ENCODE measurements at regions not wholly inside any gene's neighbourhood (a gene's known extent, or its start where the extent isn't known, plus 50 kb on each side); places are given as distances from the start of the nearest gene placed in this dataset.
"Not testable (repeated sequence)": the region's sequence is repeated elsewhere in the genome, so short reads cannot be mapped to it uniquely, and the experiment has no call there.

GRCh38 chr14:105950364-105950892, 424.0 kb downstream of the TMEM121 start:
- not testable (repeated sequence) for DNase-seq

- DNase-seq, result no peak
These were observed 425.0 kb downstream of the TMEM121 start for GRCh38 chr14:105951399-105951798.

- no peak for DNase-seq
These were observed 425.8 kb downstream of the TMEM121 start for GRCh38 chr14:105952222-105952621.

- no peak for DNase-seq
These were observed 426.4 kb downstream of the TMEM121 start for GRCh38 chr14:105952826-105953225.

- not testable (repeated sequence) for DNase-seq
These were observed 435.2 kb downstream of the TMEM121 start for GRCh38 chr14:105961625-105962024.

- DNase-seq, result no peak
These were observed 436.1 kb downstream of the TMEM121 start for GRCh38 chr14:105962532-105962931.

GRCh38 chr14:105968291-105968690, 441.9 kb downstream of the TMEM121 start:
- no peak for DNase-seq

- DNase-seq, result not testable (repeated sequence)
These were observed 442.6 kb downstream of the TMEM121 start for GRCh38 chr14:105969026-105969425.

- peak; percentile 45 for DNase-seq
These were observed 444.4 kb downstream of the TMEM121 start for GRCh38 chr14:105970821-105971220.

- DNase-seq, result no peak
These were observed 445.5 kb downstream of the TMEM121 start for GRCh38 chr14:105971593-105972500.

- peak; percentile 86 for DNase-seq
These were observed 448.5 kb downstream of the TMEM121 start for GRCh38 chr14:105974902-105975301.

GRCh38 chr14:105978618-105979295, 452.4 kb downstream of the TMEM121 start:
- peak; percentile 67 for DNase-seq

- DNase-seq, result peak; percentile 99
These were observed 453.1 kb downstream of the TMEM121 start for GRCh38 chr14:105979446-105979845.

GRCh38 chr14:105980224-105980623, 453.8 kb downstream of the TMEM121 start:
- DNase-seq, result peak; percentile 100

GRCh38 chr14:105981517-105982302, 455.3 kb downstream of the TMEM121 start:
- not testable (repeated sequence) for DNase-seq

GRCh38 chr14:105982664-105983063, 456.3 kb downstream of the TMEM121 start:
- DNase-seq, result no peak

GRCh38 chr14:105986894-105987284, 460.5 kb downstream of the TMEM121 start:
- DNase-seq, result no peak

GRCh38 chr14:105987563-105987962, 461.2 kb downstream of the TMEM121 start:
- DNase-seq, result no peak

GRCh38 chr14:105989566-105990302, 463.4 kb downstream of the TMEM121 start:
- no peak for DNase-seq

GRCh38 chr14:105991677-105992076, 465.3 kb downstream of the TMEM121 start:
- not testable (repeated sequence) for DNase-seq

GRCh38 chr14:105993814-105994213, 467.4 kb downstream of the TMEM121 start:
- DNase-seq, result no peak
